GM03348 (cell line): ENCODE measurements at regions not wholly inside any gene's neighbourhood (a gene's known extent, or its start where the extent isn't known, plus 50 kb on each side); places are given as distances from the start of the nearest gene placed in this dataset.
"Not testable (repeated sequence)": the region's sequence is repeated elsewhere in the genome, so short reads cannot be mapped to it uniquely, and the experiment has no call there.

Source experiments
- DNase-seq: peaks from one replicate; pipeline ENCODE4 v3.0.0; 2012; ENCODE audit warnings: low spot score

DNA sequence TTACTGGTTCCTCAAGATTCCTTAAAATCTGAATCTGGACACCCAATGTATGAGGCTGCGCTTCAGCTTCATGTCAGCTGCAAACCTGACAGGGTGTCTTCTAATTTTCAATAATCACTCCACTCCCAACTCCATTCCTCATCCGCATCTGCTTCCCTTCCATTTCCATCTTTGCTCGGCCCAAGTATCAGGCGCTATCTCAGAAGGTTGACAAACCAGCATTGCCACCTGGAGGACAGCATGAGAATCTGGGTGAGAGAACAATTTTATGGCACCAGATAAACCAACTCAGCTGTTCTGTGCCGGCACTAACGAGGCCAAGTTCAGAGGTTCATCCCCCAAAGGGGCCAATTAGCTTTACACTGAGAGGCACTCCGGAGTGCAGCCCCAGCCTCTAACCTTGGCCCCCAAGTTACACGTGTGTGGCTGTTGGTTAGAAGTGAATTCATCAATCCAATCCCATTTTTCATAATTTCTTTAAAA, 79.1 kb upstream of the LMO2 start:
- DNase-seq, result peak; percentile 83

DNA sequence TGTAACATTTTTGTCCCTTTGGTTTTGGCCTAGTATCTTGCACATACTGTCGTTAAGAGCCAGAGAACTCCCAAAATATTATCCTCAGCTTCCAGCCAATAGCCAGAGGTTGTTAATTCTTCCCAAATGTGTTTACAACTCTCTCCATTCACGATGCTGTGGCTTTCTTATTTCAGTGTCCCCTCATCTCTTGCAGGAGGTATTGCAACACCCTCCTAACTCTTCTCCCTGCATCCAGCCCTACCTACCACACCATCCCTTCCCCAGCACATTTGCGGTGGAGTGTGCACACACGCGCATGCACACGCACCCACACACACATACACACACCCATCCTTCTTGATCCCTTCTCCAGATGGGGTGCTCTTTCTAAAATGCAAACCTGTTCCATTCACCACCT, 75.6 kb upstream of the LMO2 start:
- no peak for DNase-seq

DNA sequence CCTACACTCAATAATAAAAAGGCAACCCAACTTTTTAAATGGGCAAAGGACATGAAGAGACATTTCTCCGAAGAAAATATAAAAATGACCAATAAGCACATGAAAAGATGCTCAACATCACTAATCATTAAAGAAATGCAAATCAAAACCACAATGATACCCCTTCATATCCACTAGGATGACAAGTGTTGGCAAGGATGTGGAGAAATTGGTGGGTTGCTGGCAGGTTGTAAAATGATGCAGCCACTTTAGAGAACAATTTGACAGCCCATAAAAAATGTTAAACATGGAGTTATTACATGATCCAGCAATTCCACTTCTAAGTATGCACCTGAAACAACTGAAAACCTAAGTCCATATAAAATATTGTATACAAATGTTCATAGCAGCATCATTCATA, 73.2 kb upstream of the LMO2 start:
- DNase-seq, result no peak

GRCh38 chr11:33959855-33960400, 68.1 kb upstream of the LMO2 start:
- no peak for DNase-seq

- no peak for DNase-seq
Measured at GRCh38 chr11:33957304-33957917, 65.5 kb upstream of the LMO2 start.

DNA sequence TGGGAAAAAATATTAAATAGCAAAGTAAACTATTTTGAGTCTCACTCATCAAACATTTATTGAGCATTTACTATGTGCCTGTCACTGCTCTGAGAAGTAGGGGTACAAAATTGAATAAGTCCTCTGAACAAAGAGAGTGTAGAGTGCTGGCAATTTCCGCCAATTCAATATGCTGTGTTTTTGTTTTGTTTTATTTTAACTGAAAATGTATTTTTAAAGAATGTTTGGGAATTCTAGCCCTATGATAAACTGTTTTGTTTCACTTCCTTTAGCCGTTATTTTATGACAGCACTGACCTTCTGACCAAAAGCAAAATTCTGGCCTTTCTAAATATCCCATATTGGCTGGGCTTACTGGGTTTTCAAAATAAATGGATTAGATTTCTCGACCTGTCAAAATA, 64.7 kb upstream of the LMO2 start:
- DNase-seq, result no peak

DNA sequence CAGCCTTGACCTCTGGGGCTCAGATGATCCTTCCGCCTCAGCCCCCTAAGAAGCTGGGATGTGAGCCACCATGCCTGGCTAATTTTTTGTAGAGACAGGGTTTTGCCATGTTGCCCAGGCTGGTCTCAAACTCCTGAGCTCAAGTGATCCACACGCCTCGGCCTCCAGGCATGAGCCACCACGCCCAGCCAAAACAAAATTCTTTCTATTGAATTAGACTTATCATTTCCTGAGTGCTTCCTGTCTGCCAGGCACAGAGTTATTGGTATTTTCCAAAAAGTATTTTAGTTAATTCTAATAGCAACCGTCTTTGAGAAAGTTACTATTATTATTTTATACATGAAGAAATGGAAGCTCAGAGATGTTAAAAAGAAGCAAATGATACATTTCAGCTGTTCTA, 61.4 kb upstream of the LMO2 start:
- DNase-seq, result no peak

GRCh38 chr11:33952805-33953204, 60.9 kb upstream of the LMO2 start:
- no peak for DNase-seq

- DNase-seq, result no peak
Measured at GRCh38 chr11:33949252-33949913, 57.5 kb upstream of the LMO2 start.

DNA sequence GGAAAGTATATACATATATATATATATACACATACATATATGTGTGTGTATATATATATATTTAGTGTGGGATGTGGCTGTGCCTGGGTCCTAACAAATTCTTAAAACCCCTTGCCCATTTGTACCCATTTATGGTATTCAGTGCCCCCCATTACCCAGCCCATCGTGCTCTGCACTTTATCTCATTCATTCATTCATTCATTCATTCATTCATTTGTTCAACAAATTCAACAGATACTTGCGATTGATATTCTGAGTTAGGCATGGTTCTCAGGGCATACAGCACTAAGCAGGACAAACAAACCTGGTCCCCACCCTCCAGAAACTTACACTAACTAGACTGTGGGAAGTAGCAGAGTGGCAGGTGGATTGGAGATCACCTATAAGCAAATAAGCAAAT, 56.6 kb upstream of the LMO2 start:
- no peak for DNase-seq

DNA sequence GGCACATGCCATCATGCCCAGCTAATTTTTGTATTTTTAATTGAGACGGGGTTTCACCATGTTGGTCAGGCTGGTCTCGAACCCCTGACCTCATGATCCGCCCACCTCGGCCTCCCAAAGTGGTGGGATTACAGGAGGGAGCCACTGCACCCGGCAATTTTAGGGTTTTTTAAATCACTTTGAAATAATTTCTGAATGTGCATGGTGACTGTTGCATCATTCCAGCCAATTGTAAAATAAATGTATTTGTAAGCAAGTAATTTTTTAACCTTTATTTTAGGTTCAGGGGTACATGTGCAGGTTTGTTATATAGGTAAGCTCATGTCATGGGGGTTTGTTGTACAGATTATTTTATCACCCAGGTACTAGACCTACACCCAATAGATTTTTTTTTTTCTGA, 56.0 kb upstream of the LMO2 start:
- DNase-seq, result not testable (repeated sequence)

DNA sequence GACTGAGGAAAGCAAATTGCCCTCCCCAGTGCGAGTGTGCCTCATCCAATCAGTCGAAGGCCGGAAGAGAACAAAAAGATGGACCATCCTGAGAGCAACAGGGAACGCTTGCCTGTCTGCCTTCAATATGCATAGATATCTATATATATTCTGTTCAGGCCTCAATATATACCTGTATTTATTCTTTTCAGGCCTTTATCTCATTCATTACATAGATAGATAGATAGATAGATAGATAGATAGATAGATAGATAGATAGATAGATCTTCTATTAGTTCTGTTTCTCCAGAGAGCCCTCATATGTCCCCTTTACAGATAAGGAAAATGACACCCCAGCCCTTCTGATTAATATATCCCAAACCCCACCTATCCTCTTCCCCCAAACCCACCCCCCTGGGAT, 55.1 kb upstream of the LMO2 start:
- no peak for DNase-seq

- no peak for DNase-seq
Measured at GRCh38 chr11:33945481-33946268, 53.8 kb upstream of the LMO2 start.

- no peak for DNase-seq
Measured at GRCh38 chr11:33944693-33945424, 53.0 kb upstream of the LMO2 start.

- no peak for DNase-seq
Measured at GRCh38 chr11:33944345-33944692, 52.4 kb upstream of the LMO2 start.

- peak; percentile 75 for DNase-seq
Measured at GRCh38 chr11:33942954-33943353, 51.1 kb upstream of the LMO2 start.

GRCh38 chr11:33941637-33942160, 49.8 kb upstream of the LMO2 start:
- DNase-seq, result peak; percentile 27
